ENCODE measurements at regions not wholly inside any gene's neighbourhood (a gene's known extent, or its start where the extent isn't known, plus 50 kb on each side); places are given as distances from the start of the nearest gene placed in this dataset.
"Not testable (repeated sequence)": the region's sequence is repeated elsewhere in the genome, so short reads cannot be mapped to it uniquely, and the experiment has no call there.

- DNase-seq (ENCODE audit: low read depth): no peak
Measured at GRCh38 chr21:31531967-31532366, 127.5 kb upstream of the SOD1 start.

- no peak for DNase-seq (ENCODE audit: low read depth)
Measured at GRCh38 chr21:31530897-31531705, 128.4 kb upstream of the SOD1 start.

GRCh38 chr21:31530364-31530763, 129.1 kb upstream of the SOD1 start:
- no peak for DNase-seq (ENCODE audit: low read depth)

- DNase-seq (ENCODE audit: low read depth): no peak
Measured at GRCh38 chr21:31529406-31529805, 130.1 kb upstream of the SOD1 start.

GRCh38 chr21:31526040-31526439, 133.5 kb upstream of the SOD1 start:
- DNase-seq (ENCODE audit: low read depth): no peak

- DNase-seq (ENCODE audit: low read depth): no peak
Measured at GRCh38 chr21:31524140-31524539, 135.4 kb upstream of the SOD1 start.

- DNase-seq (ENCODE audit: low read depth): no peak
Measured at GRCh38 chr21:31521515-31521914, 138.0 kb upstream of the SOD1 start.

GRCh38 chr21:31520561-31521098, 138.9 kb upstream of the SOD1 start:
- no peak for DNase-seq (ENCODE audit: low read depth)

GRCh38 chr21:31518580-31518979, 140.9 kb upstream of the SOD1 start:
- DNase-seq (ENCODE audit: low read depth): no peak

- no peak for DNase-seq (ENCODE audit: low read depth)
Measured at GRCh38 chr21:31517664-31518414, 141.7 kb upstream of the SOD1 start.

GRCh38 chr21:31515253-31515652, 144.2 kb upstream of the SOD1 start:
- no peak for DNase-seq (ENCODE audit: low read depth)

- no peak for DNase-seq (ENCODE audit: low read depth)
Measured at GRCh38 chr21:31514598-31514997, 144.9 kb upstream of the SOD1 start.

- DNase-seq (ENCODE audit: low read depth): not testable (repeated sequence)
Measured at GRCh38 chr21:31513541-31513940, 146.0 kb upstream of the SOD1 start.

GRCh38 chr21:31511999-31512398, 147.5 kb upstream of the SOD1 start:
- DNase-seq (ENCODE audit: low read depth): not testable (repeated sequence)

GRCh38 chr21:31511258-31511657, 148.2 kb upstream of the SOD1 start:
- no peak for DNase-seq (ENCODE audit: low read depth)

GRCh38 chr21:31509194-31510017, 150.1 kb upstream of the SOD1 start:
- no peak for DNase-seq (ENCODE audit: low read depth)

- no peak for DNase-seq (ENCODE audit: low read depth)
Measured at GRCh38 chr21:31505975-31506374, 153.5 kb upstream of the SOD1 start.

- no peak for DNase-seq (ENCODE audit: low read depth)
Measured at GRCh38 chr21:31503939-31504338, 155.6 kb upstream of the SOD1 start.

- no peak for DNase-seq (ENCODE audit: low read depth)
Measured at GRCh38 chr21:31503467-31503866, 156.0 kb upstream of the SOD1 start.

GRCh38 chr21:31502537-31503143, 156.9 kb upstream of the SOD1 start:
- DNase-seq (ENCODE audit: low read depth): no peak

- DNase-seq (ENCODE audit: low read depth): no peak
Measured at GRCh38 chr21:31501926-31502325, 157.6 kb upstream of the SOD1 start.

- no peak for DNase-seq (ENCODE audit: low read depth)
Measured at GRCh38 chr21:31500982-31501381, 156.9 kb upstream of the TIAM1 start.

All from HS-5 (cell line).